Tibial artery (tissue), 4 donors: ENCODE measurements at regions not wholly inside any gene's neighbourhood (a gene's known extent, or its start where the extent isn't known, plus 50 kb on each side); places are given as distances from the start of the nearest gene placed in this dataset.

ENCODE experiments used
- DNase-seq, 2 donors: peaks; one replicate each; pipeline ENCODE4 v3.0.0-alpha.2; 2019
- H3K27ac ChIP-seq, 2 donors: fragments of 200-600 bp; sonication (generic) in 1 of 2; 1 replicate in 1 of 2; 2 replicates in 1 of 2; pipeline ENCODE4 v1.5.1; 2018 to 2019; ENCODE audit warnings: mild to moderate bottlenecking in 1 of 2
- H3K27me3 ChIP-seq, 2 donors: fragments of 200-600 bp; sonication (generic) in 1 of 2; one replicate each; pipeline versions ENCODE4 v1.5.1 to v1.6.0; 2016 to 2019
- H3K36me3 ChIP-seq, 3 donors: fragments of 200-600 bp; sonication (generic) in 2 of 3; one replicate each; pipeline ENCODE4 v1.5.1; 2016 to 2019; ENCODE audit warnings: mild to moderate bottlenecking in 2 of 3
- H3K4me1 ChIP-seq, 4 donors: fragments of 200-600 bp; sonication (generic) in 2 of 4; 1 replicate in 3 of 4; 2 replicates in 1 of 4; pipeline ENCODE4 v1.5.1; 2016 to 2019
- H3K4me3 ChIP-seq, 2 donors: fragments of 200-600 bp; sonication (generic) in 1 of 2; 1 replicate in 1 of 2; 2 replicates in 1 of 2; pipeline ENCODE4 v1.5.1; 2018 to 2019; ENCODE audit warnings: mild to moderate bottlenecking in 2 of 2
- H3K9me3 ChIP-seq, 3 donors: fragments of 200-600 bp; sonication (generic) in 1 of 3; one replicate each; pipeline ENCODE4 v1.5.1; 2016 to 2019
- CTCF ChIP-seq, 2 experiments: fragments of 200-600 bp in 1 of 2; fragments of 450-650 bp in 1 of 2; IDR thresholded peaks; one replicate each; pipeline ENCODE4 v1.5.1; 2017 to 2019; ENCODE audit warnings: antibody characterized with exemption in 2 of 2, mild to moderate bottlenecking in 1 of 2, moderate library complexity in 1 of 2
- intact Hi-C: fragments of 100-400 bp; cut with DNase I; formaldehyde crosslinking; loops from one replicate; pipeline ENCODE4 v1.15.0; 2023; ENCODE audit warnings: low total_unique reads

- DNase-seq = no peak
- no peaks in the 10 kb centered on the region for H3K27me3 ChIP-seq
- TF ChIP-seq CTCF (IDR thresholded peaks at IDR 0.05) = no peak
- no peaks in the 10 kb centered on the region for H3K36me3 ChIP-seq
- no peaks in the 10 kb centered on the region for H3K9me3 ChIP-seq
- no peak overlapping the region for H3K4me3 ChIP-seq
- H3K27ac ChIP-seq = no peak overlapping the region
- H3K4me1 ChIP-seq = peaks cover 0 to 12% (median 3%) of the 10 kb centered on the region in 4 donors
- intact Hi-C loops = no loop called here
Observed at GRCh38 chr3:110593749-110594148, 477.9 kb upstream of the NECTIN3 start.

- no peak for DNase-seq
- intact Hi-C loops = no loop called here
Observed at GRCh38 chr3:110598847-110599490, 472.6 kb upstream of the NECTIN3 start.

GRCh38 chr3:110608566-110608965, 463.1 kb upstream of the NECTIN3 start:
- no peaks in the 10 kb centered on the region for H3K36me3 ChIP-seq
- no peak for DNase-seq
- intact Hi-C loops = no loop called here
- no peak overlapping the region for H3K27ac ChIP-seq
- H3K27me3 ChIP-seq = no peaks in the 10 kb centered on the region
- no peak overlapping the region for H3K4me3 ChIP-seq
- no peaks in the 10 kb centered on the region for H3K9me3 ChIP-seq
- H3K4me1 ChIP-seq = no peaks in the 10 kb centered on the region
- TF ChIP-seq CTCF (IDR thresholded peaks at IDR 0.05) = no peak

More at GRCh38 chr3:110598847-110599490, 472.6 kb upstream of the NECTIN3 start:
- Histone ChIP-seq H3K27me3 (no peaks in the 10 kb centered on the region), H3K4me3 (no peak overlapping the region), H3K27ac (no peak overlapping the region), H3K9me3 (no peaks in the 10 kb centered on the region), H3K36me3 (no peaks in the 10 kb centered on the region), H3K4me1 (no peaks in the 10 kb centered on the region)
- TF ChIP-seq CTCF (IDR thresholded peaks at IDR 0.05) = no peak

- no peak for DNase-seq
- H3K4me1 ChIP-seq = no peaks in the 10 kb centered on the region
- no peaks in the 10 kb centered on the region for H3K36me3 ChIP-seq
- no peak overlapping the region for H3K27ac ChIP-seq
- intact Hi-C loops = no loop called here
- H3K4me3 ChIP-seq = no peak overlapping the region
- H3K9me3 ChIP-seq = no peaks in the 10 kb centered on the region
- no peak for TF ChIP-seq CTCF (IDR thresholded peaks at IDR 0.05)
- H3K27me3 ChIP-seq = no peaks in the 10 kb centered on the region
Observed at GRCh38 chr3:110612045-110612444, 459.6 kb upstream of the NECTIN3 start.

- H3K9me3 ChIP-seq = no peaks in the 10 kb centered on the region
- no peak overlapping the region for H3K27ac ChIP-seq
- TF ChIP-seq CTCF (IDR thresholded peaks at IDR 0.05) = no peak
- H3K4me1 ChIP-seq = no peaks in the 10 kb centered on the region
- intact Hi-C loops = no loop called here
- no peaks in the 10 kb centered on the region for H3K27me3 ChIP-seq
- H3K4me3 ChIP-seq = no peak overlapping the region
- DNase-seq = no peak
- no peaks in the 10 kb centered on the region for H3K36me3 ChIP-seq
Observed at GRCh38 chr3:110614186-110614585, 457.4 kb upstream of the NECTIN3 start.

GRCh38 chr3:110615454-110615853, 456.2 kb upstream of the NECTIN3 start:
- H3K36me3 ChIP-seq = no peaks in the 10 kb centered on the region
- no peak for DNase-seq
- H3K27me3 ChIP-seq = no peaks in the 10 kb centered on the region
- no peaks in the 10 kb centered on the region for H3K9me3 ChIP-seq
- intact Hi-C loops = no loop called here
- H3K4me1 ChIP-seq = no peaks in the 10 kb centered on the region
- H3K27ac ChIP-seq = no peak overlapping the region
- no peak overlapping the region for H3K4me3 ChIP-seq
- TF ChIP-seq CTCF (IDR thresholded peaks at IDR 0.05) = no peak
